ENCODE measurements at regions not wholly inside any gene's neighbourhood (a gene's known extent, or its start where the extent isn't known, plus 50 kb on each side); places are given as distances from the start of the nearest gene placed in this dataset.

DNA sequence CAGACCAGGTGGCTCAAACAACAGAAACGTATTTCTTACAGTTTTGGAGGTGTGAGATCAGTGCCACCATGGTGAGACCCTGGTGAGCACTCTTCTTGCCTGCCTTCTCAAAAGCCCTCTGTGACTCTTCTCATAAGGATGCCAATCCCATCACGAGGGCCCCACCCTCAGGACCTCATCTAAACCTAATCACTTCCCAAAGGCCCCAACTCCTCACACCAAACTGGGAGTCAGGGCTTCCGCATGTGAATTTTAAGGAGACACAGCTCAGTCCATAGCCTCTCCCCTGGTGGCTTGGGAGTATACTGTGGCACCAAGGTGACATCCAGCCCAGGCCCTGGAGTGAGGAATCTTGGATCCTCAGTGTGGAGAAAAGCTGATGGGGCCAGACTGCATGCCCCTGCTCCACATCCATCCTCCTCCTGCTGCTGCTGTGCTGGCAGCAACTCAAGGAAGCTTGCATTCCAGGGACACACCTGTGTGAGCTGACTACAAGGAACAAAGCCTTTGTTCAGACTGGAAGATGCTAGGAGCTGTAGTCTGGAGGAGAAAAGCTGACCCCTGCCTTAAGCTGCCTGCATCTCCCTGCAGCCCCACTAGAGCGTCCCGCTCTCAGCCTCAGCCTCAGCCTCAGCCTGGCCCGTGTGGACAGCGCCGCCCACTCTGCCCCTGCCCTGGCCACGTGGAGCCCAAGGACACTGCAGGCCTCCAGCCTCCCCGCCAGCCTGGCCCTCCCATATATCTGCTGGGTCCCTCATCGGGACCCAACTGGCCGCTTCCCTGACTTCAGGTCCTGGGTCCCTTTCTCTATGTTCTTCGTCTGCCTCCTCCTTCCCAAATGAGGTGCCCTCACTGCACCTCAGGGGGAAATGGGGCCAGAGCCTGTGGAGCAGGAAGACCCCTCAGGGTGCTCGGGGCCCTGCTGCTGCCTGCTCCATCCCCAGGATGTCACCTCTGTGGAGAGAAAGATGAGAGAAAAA is 87.8 kb upstream of the RAB6C start:
- Histone ChIP-seq H3K27me3 (ENCODE audit: low read length) (no peaks in the 10 kb centered on the region), H3K9me2 (replicated peaks; ENCODE audit: insufficient read depth, low read length) (no peaks in the 10 kb centered on the region), H3K36me3 (ENCODE audit: low read length) (no peaks in the 10 kb centered on the region), H3K4me2 (ENCODE audit: low read depth, low read length, poor library complexity, severe bottlenecking) (no peak overlapping the region), H4K20me1 (ENCODE audit: low read depth, low read length) (no peaks in the 10 kb centered on the region), H2AFZ (ENCODE audit: low read depth, low read length, severe bottlenecking) (no peak overlapping the region), H3K9ac (ENCODE audit: low read length) (no peak overlapping the region), H3K4me3 (ENCODE audit: insufficient read depth, low read length, poor library complexity, severe bottlenecking) (no peak overlapping the region), H3K79me2 (ENCODE audit: insufficient read depth, low read length) (no peaks in the 10 kb centered on the region), H3K9me3 (ENCODE audit: insufficient read depth, low read length) (no peaks in the 10 kb centered on the region), H3K27ac (ENCODE audit: low read depth, low read length) (no peak overlapping the region), H3F3A (ENCODE audit: insufficient read depth) (no peaks in the 10 kb centered on the region)
- no peak for TF ChIP-seq EZH2phosphoT487 (conservative IDR thresholded peaks at IDR 0.05; ENCODE audit: low read length)
- TF ChIP-seq, protein P1, sequence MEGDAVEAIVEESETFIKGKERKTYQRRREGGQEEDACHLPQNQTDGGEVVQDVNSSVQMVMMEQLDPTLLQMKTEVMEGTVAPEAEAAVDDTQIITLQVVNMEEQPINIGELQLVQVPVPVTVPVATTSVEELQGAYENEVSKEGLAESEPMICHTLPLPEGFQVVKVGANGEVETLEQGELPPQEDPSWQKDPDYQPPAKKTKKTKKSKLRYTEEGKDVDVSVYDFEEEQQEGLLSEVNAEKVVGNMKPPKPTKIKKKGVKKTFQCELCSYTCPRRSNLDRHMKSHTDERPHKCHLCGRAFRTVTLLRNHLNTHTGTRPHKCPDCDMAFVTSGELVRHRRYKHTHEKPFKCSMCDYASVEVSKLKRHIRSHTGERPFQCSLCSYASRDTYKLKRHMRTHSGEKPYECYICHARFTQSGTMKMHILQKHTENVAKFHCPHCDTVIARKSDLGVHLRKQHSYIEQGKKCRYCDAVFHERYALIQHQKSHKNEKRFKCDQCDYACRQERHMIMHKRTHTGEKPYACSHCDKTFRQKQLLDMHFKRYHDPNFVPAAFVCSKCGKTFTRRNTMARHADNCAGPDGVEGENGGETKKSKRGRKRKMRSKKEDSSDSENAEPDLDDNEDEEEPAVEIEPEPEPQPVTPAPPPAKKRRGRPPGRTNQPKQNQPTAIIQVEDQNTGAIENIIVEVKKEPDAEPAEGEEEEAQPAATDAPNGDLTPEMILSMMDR (IDR thresholded peaks at IDR 0.05; ENCODE audit: insufficient read depth, low read length, poor library complexity, severe bottlenecking) = no peak

DNA sequence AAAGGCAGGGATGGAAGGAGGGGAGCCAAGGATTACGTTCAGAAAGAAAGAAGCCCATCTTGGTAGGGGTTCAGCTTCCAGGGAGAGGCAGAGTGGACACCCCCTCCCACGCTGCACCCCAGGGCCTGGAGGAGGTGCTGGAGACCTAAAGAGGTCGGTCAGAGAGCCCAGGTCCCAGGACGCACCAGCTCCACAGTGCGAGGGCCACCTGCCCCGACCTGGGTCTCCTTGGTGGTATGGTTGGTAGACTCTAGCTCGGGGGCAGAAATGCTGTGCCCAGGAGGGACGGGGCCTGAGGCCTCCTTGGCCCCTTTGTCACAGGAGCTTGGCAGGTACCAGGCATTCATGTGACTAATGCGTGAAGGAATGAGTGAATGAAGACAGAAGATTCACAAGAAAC is 87.1 kb upstream of the RAB6C start:
- no peaks in the 10 kb centered on the region for H3F3A ChIP-seq (ENCODE audit: insufficient read depth)
- H3K79me2 ChIP-seq (ENCODE audit: insufficient read depth, low read length) = no peaks in the 10 kb centered on the region
- H3K4me2 ChIP-seq (ENCODE audit: low read depth, low read length, poor library complexity, severe bottlenecking) = no peak overlapping the region
- no peaks in the 10 kb centered on the region for H3K9me2 ChIP-seq (replicated peaks; ENCODE audit: insufficient read depth, low read length)
- no peak overlapping the region for H3K9ac ChIP-seq (ENCODE audit: low read length)
- H3K9me3 ChIP-seq (ENCODE audit: insufficient read depth, low read length) = no peaks in the 10 kb centered on the region
- no peak overlapping the region for H3K27ac ChIP-seq (ENCODE audit: low read depth, low read length)
- H4K20me1 ChIP-seq (ENCODE audit: low read depth, low read length) = no peaks in the 10 kb centered on the region
- H3K4me3 ChIP-seq (ENCODE audit: insufficient read depth, low read length, poor library complexity, severe bottlenecking) = no peak overlapping the region
- H3K36me3 ChIP-seq (ENCODE audit: low read length) = no peaks in the 10 kb centered on the region
- TF ChIP-seq EZH2phosphoT487 (conservative IDR thresholded peaks at IDR 0.05; ENCODE audit: low read length) = no peak
- TF ChIP-seq, protein P1 (IDR thresholded peaks at IDR 0.05; ENCODE audit: insufficient read depth, low read length, poor library complexity, severe bottlenecking) = no peak
- H2AFZ ChIP-seq (ENCODE audit: low read depth, low read length, severe bottlenecking) = no peak overlapping the region
- no peaks in the 10 kb centered on the region for H3K27me3 ChIP-seq (ENCODE audit: low read length)

DNA sequence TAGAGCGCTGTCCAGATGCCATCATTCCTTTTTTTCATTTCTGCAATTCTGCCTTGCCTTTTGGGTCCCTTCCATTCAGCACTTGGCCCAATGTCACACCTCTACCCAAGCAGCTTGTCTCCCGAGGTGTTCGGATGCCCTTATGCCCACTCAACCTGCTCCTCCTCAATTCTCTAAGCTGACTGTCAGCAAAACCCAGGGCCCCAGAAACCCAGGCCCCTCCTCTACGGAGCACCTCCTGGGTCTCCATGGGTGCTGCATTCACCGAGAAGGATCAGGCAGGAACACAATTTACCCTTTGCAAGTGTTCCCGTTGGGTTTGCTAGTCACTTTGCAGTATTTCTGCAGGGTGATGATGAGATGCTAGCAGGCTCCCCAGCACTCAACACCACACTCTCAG is 86.7 kb upstream of the RAB6C start:
- H3K9ac ChIP-seq (ENCODE audit: low read length) = no peak overlapping the region
- no peak overlapping the region for H3K4me3 ChIP-seq (ENCODE audit: insufficient read depth, low read length, poor library complexity, severe bottlenecking)
- no peak for TF ChIP-seq EZH2phosphoT487 (conservative IDR thresholded peaks at IDR 0.05; ENCODE audit: low read length)
- TF ChIP-seq, protein P1 (IDR thresholded peaks at IDR 0.05; ENCODE audit: insufficient read depth, low read length, poor library complexity, severe bottlenecking) = no peak
- H3K36me3 ChIP-seq (ENCODE audit: low read length) = no peaks in the 10 kb centered on the region
- no peak overlapping the region for H3K4me2 ChIP-seq (ENCODE audit: low read depth, low read length, poor library complexity, severe bottlenecking)
- H3F3A ChIP-seq (ENCODE audit: insufficient read depth) = no peaks in the 10 kb centered on the region
- no peaks in the 10 kb centered on the region for H3K9me2 ChIP-seq (replicated peaks; ENCODE audit: insufficient read depth, low read length)
- H4K20me1 ChIP-seq (ENCODE audit: low read depth, low read length) = no peaks in the 10 kb centered on the region
- no peaks in the 10 kb centered on the region for H3K27me3 ChIP-seq (ENCODE audit: low read length)
- no peaks in the 10 kb centered on the region for H3K9me3 ChIP-seq (ENCODE audit: insufficient read depth, low read length)
- no peak overlapping the region for H3K27ac ChIP-seq (ENCODE audit: low read depth, low read length)
- H3K79me2 ChIP-seq (ENCODE audit: insufficient read depth, low read length) = no peaks in the 10 kb centered on the region
- no peak overlapping the region for H2AFZ ChIP-seq (ENCODE audit: low read depth, low read length, severe bottlenecking)
